DOHH2 (cell line): ENCODE measurements at regions not wholly inside any gene's neighbourhood (a gene's known extent, or its start where the extent isn't known, plus 50 kb on each side); places are given as distances from the start of the nearest gene placed in this dataset.

Source experiments
- H3F3A ChIP-seq: fragments of 200-600 bp; sonication (generic), shearing (Covaris generic); 2 replicates; pipeline ENCODE4 v1.6.0; 2016; ENCODE audit warnings: antibody characterized with exemption, mild to moderate bottlenecking; ENCODE audit not compliant: control insufficient read depth, insufficient read depth
- H3K27ac ChIP-seq: fragments of 200-600 bp; sonication (generic); 2 replicates; pipeline ENCODE4 v1.5.1; 2014; ENCODE audit warnings: low read depth, mild to moderate bottlenecking, low read length, moderate library complexity
- H3K27me3 ChIP-seq: fragments of 200-600 bp; sonication (generic); 2 replicates; pipeline ENCODE4 v1.6.1; 2014; ENCODE audit warnings: mild to moderate bottlenecking, low read length, mixed read lengths; ENCODE audit not compliant: control insufficient read depth
- H3K36me3 ChIP-seq: fragments of 200-600 bp; sonication (generic); 2 replicates; pipeline ENCODE4 v1.6.1; 2014; ENCODE audit warnings: mild to moderate bottlenecking, low read length, moderate library complexity, mixed read lengths; ENCODE audit not compliant: control insufficient read depth
- H3K4me1 ChIP-seq: fragments of 200-600 bp; sonication (generic); 2 replicates; pipeline ENCODE4 v1.6.1; 2014; ENCODE audit warnings: mild to moderate bottlenecking, low read length, mixed read lengths; ENCODE audit not compliant: control insufficient read depth
- H3K4me2 ChIP-seq: fragments of 200-600 bp; sonication (generic); 2 replicates; pipeline ENCODE4 v1.6.0; 2014; ENCODE audit warnings: mild to moderate bottlenecking, low read length, moderate library complexity
- H3K4me3 ChIP-seq: fragments of 200-600 bp; sonication (generic); 2 replicates; pipeline ENCODE4 v1.5.1; 2014; ENCODE audit warnings: mild to moderate bottlenecking, low read length, mixed read lengths
- H3K79me2 ChIP-seq: fragments of 200-600 bp; sonication (generic); 2 replicates; pipeline ENCODE4 v1.6.1; 2014; ENCODE audit warnings: mild to moderate bottlenecking, low read length, mixed read lengths; ENCODE audit not compliant: control insufficient read depth
- H3K9me2 ChIP-seq: fragments of 200-600 bp; sonication (generic); replicated peaks from 2 replicates; pipeline ENCODE4 v1.6.1; 2014; ENCODE audit warnings: mild to moderate bottlenecking, low read length, mixed read lengths; ENCODE audit not compliant: control insufficient read depth
- H3K9me3 ChIP-seq: fragments of 200-600 bp; sonication (generic); 2 replicates; pipeline ENCODE4 v1.6.1; 2014; ENCODE audit warnings: antibody characterized with exemption, low read length, mixed read lengths; ENCODE audit not compliant: control insufficient read depth, insufficient read depth
- H4K20me1 ChIP-seq: fragments of 200-600 bp; sonication (generic); 2 replicates; pipeline ENCODE4 v1.6.0; 2014; ENCODE audit warnings: low read depth, mild to moderate bottlenecking, antibody characterized with exemption, low read length, moderate library complexity; ENCODE audit not compliant: control insufficient read depth, insufficient read depth
- EZH2phosphoT487 ChIP-seq: fragments of 200-600 bp; sonication (generic); IDR thresholded peaks from 2 replicates; pipeline ENCODE4 v1.6.1; 2017; ENCODE audit warnings: borderline replicate concordance, mild to moderate bottlenecking, antibody characterized with exemption, low read length, moderate library complexity, mixed read lengths
- TF ChIP-seq, protein P1 (sequence below): fragments of 200-600 bp; sonication (generic); IDR thresholded peaks from one replicate; pipeline ENCODE4 v1.5.1; 2014; ENCODE audit warnings: antibody characterized with exemption, mild to moderate bottlenecking, low read depth, low read length; ENCODE audit not compliant: poor library complexity, severe bottlenecking

GRCh38 chr3:65168547-65168946, 480.7 kb upstream of the ADAMTS9 start:
- no peaks in the 10 kb centered on the region for H3K9me3 ChIP-seq
- H3K79me2 ChIP-seq: no peaks in the 10 kb centered on the region
- no peak overlapping the region for H3K4me2 ChIP-seq
- H3K9me2 ChIP-seq: no peaks in the 10 kb centered on the region
- no peaks in the 10 kb centered on the region for H4K20me1 ChIP-seq
- no peaks in the 10 kb centered on the region for H3K36me3 ChIP-seq
- no peak overlapping the region for H3K4me3 ChIP-seq
- no peak overlapping the region for H3K27ac ChIP-seq
- H3K27me3 ChIP-seq: no peaks in the 10 kb centered on the region
- TF ChIP-seq, protein P1, sequence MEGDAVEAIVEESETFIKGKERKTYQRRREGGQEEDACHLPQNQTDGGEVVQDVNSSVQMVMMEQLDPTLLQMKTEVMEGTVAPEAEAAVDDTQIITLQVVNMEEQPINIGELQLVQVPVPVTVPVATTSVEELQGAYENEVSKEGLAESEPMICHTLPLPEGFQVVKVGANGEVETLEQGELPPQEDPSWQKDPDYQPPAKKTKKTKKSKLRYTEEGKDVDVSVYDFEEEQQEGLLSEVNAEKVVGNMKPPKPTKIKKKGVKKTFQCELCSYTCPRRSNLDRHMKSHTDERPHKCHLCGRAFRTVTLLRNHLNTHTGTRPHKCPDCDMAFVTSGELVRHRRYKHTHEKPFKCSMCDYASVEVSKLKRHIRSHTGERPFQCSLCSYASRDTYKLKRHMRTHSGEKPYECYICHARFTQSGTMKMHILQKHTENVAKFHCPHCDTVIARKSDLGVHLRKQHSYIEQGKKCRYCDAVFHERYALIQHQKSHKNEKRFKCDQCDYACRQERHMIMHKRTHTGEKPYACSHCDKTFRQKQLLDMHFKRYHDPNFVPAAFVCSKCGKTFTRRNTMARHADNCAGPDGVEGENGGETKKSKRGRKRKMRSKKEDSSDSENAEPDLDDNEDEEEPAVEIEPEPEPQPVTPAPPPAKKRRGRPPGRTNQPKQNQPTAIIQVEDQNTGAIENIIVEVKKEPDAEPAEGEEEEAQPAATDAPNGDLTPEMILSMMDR: no peak
- no peak for TF ChIP-seq EZH2phosphoT487
- H3F3A ChIP-seq: no peaks in the 10 kb centered on the region
- H3K4me1 ChIP-seq: no peaks in the 10 kb centered on the region

GRCh38 chr3:65166531-65166930, 478.7 kb upstream of the ADAMTS9 start:
- Histone ChIP-seq H4K20me1 (no peaks in the 10 kb centered on the region), H3K4me1 (no peaks in the 10 kb centered on the region), H3K9me3 (no peaks in the 10 kb centered on the region), H3F3A (no peaks in the 10 kb centered on the region), H3K4me2 (no peak overlapping the region), H3K9me2 (no peaks in the 10 kb centered on the region), H3K36me3 (no peaks in the 10 kb centered on the region), H3K79me2 (no peaks in the 10 kb centered on the region), H3K27ac (no peak overlapping the region), H3K27me3 (no peaks in the 10 kb centered on the region), H3K4me3 (no peak overlapping the region)
- TF ChIP-seq, protein P1: no peak
- TF ChIP-seq EZH2phosphoT487: no peak

- no peak for TF ChIP-seq EZH2phosphoT487
- TF ChIP-seq, protein P1: no peak
- no peaks in the 10 kb centered on the region for H3K9me2 ChIP-seq
- no peaks in the 10 kb centered on the region for H3F3A ChIP-seq
- no peaks in the 10 kb centered on the region for H3K9me3 ChIP-seq
- no peaks in the 10 kb centered on the region for H3K4me1 ChIP-seq
- H4K20me1 ChIP-seq: no peaks in the 10 kb centered on the region
- no peak overlapping the region for H3K4me3 ChIP-seq
- H3K36me3 ChIP-seq: no peaks in the 10 kb centered on the region
- no peaks in the 10 kb centered on the region for H3K27me3 ChIP-seq
- no peak overlapping the region for H3K27ac ChIP-seq
- H3K4me2 ChIP-seq: no peak overlapping the region
- no peaks in the 10 kb centered on the region for H3K79me2 ChIP-seq
Measured at GRCh38 chr3:65158023-65158422, 470.2 kb upstream of the ADAMTS9 start.

GRCh38 chr3:65153850-65154512, 466.2 kb upstream of the ADAMTS9 start:
- no peak for TF ChIP-seq EZH2phosphoT487
- TF ChIP-seq, protein P1: no peak
- H3K4me3 ChIP-seq: no peak overlapping the region
- H3K9me3 ChIP-seq: no peaks in the 10 kb centered on the region
- no peak overlapping the region for H3K4me2 ChIP-seq
- no peaks in the 10 kb centered on the region for H3F3A ChIP-seq
- H3K36me3 ChIP-seq: no peaks in the 10 kb centered on the region
- no peaks in the 10 kb centered on the region for H3K27me3 ChIP-seq
- H3K27ac ChIP-seq: no peak overlapping the region
- no peaks in the 10 kb centered on the region for H3K79me2 ChIP-seq
- no peaks in the 10 kb centered on the region for H3K9me2 ChIP-seq
- H3K4me1 ChIP-seq: no peaks in the 10 kb centered on the region
- H4K20me1 ChIP-seq: no peaks in the 10 kb centered on the region
